Breast epithelium (tissue), 4 donors: ENCODE measurements at regions not wholly inside any gene's neighbourhood (a gene's known extent, or its start where the extent isn't known, plus 50 kb on each side); places are given as distances from the start of the nearest gene placed in this dataset.

ENCODE experiments used
- DNase-seq, 2 donors: peaks; one replicate each; pipeline ENCODE4 v3.0.0-alpha.2; 2019; ENCODE audit warnings: low spot score in 2 of 2
- H3K27ac ChIP-seq, 2 donors: fragments of 200-600 bp; sonication (generic) in 1 of 2; one replicate each; pipeline ENCODE4 v1.5.1; 2016 to 2019; ENCODE audit warnings: mild to moderate bottlenecking in 1 of 2
- H3K27me3 ChIP-seq, 2 donors: fragments of 200-600 bp; sonication (generic) in 1 of 2; one replicate each; pipeline versions ENCODE4 v1.5.1 to v1.6.0; 2017 to 2019; ENCODE audit warnings: control low read depth in 1 of 2, mild to moderate bottlenecking in 1 of 2
- H3K36me3 ChIP-seq: fragments of 200-600 bp; one replicate; pipeline ENCODE4 v1.5.1; 2019
- H3K4me1 ChIP-seq, 2 donors: fragments of 200-600 bp; sonication (generic); one replicate each; pipeline ENCODE4 v1.5.1; 2016 to 2019; ENCODE audit warnings: control low read depth in 1 of 2
- H3K4me3 ChIP-seq, 3 donors: fragments of 200-600 bp; sonication (generic); 1 replicate in 2 of 3; 2 replicates in 1 of 3; pipeline ENCODE4 v1.5.1; 2016 to 2019; ENCODE audit warnings: mild to moderate bottlenecking in 3 of 3, moderate library complexity in 2 of 3
- H3K9me3 ChIP-seq, 2 donors: fragments of 200-600 bp; sonication (generic) in 1 of 2; one replicate each; pipeline ENCODE4 v1.5.1; 2016 to 2019; ENCODE audit warnings: control low read depth in 1 of 2
- POLR2A ChIP-seq: fragments of 450-650 bp; IDR thresholded peaks from one replicate; pipeline ENCODE4 v1.6.1; 2016; ENCODE audit warnings: antibody characterized with exemption, mild to moderate bottlenecking, moderate library complexity
- POLR2AphosphoS5 ChIP-seq, 3 donors: sonication (generic); formaldehyde crosslinking; IDR thresholded peaks; one replicate each; pipeline ENCODE4 v1.6.1; 2017; ENCODE audit warnings: antibody characterized with exemption in 3 of 3
- intact Hi-C: fragments of 100-400 bp; cut with DNase I; formaldehyde crosslinking; loops from one replicate; pipeline ENCODE4 v1.15.1; 2023; ENCODE audit warnings: low total_unique reads
- TF ChIP-seq, protein P1 (sequence below), 3 donors: fragments of 450-650 bp; IDR thresholded peaks; one replicate each; pipeline ENCODE4 v1.5.1; 2016 to 2017; ENCODE audit warnings: antibody characterized with exemption in 3 of 3, mild to moderate bottlenecking in 3 of 3, moderate library complexity in 3 of 3

DNA sequence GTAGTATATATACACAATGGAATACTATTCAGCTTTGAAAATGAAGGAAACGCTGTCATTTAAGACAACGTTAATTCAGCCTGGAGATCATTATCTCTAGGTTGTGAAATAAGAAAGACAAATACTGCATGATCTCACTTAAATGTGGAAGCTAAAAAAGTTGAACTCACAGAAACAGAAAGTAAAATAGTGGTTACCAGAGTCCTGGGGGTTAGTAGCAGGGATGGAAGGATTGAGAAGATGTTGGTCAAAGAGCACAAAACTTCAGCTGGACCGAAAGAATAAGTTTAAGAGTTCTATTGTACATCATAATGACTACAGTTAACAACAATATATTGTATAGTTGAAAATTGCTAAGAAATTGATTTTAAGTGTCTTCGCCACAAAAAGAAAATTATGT lies 670.3 kb downstream of the NR4A2 start:
- Histone ChIP-seq H3K4me3 (no peak overlapping the region), H3K27ac (no peak overlapping the region), H3K4me1 (no peaks in the 10 kb centered on the region), H3K27me3 (no peaks in the 10 kb centered on the region), H3K9me3 (no peaks in the 10 kb centered on the region), H3K36me3 (no peaks in the 10 kb centered on the region)
- TF ChIP-seq, protein P1, sequence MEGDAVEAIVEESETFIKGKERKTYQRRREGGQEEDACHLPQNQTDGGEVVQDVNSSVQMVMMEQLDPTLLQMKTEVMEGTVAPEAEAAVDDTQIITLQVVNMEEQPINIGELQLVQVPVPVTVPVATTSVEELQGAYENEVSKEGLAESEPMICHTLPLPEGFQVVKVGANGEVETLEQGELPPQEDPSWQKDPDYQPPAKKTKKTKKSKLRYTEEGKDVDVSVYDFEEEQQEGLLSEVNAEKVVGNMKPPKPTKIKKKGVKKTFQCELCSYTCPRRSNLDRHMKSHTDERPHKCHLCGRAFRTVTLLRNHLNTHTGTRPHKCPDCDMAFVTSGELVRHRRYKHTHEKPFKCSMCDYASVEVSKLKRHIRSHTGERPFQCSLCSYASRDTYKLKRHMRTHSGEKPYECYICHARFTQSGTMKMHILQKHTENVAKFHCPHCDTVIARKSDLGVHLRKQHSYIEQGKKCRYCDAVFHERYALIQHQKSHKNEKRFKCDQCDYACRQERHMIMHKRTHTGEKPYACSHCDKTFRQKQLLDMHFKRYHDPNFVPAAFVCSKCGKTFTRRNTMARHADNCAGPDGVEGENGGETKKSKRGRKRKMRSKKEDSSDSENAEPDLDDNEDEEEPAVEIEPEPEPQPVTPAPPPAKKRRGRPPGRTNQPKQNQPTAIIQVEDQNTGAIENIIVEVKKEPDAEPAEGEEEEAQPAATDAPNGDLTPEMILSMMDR (IDR thresholded peaks at IDR 0.05) = no peak
- no peak for TF ChIP-seq POLR2A
- TF ChIP-seq POLR2AphosphoS5 (IDR thresholded peaks at IDR 0.05) = no peak
- intact Hi-C loops = no loop called here
- no peak for DNase-seq

DNA sequence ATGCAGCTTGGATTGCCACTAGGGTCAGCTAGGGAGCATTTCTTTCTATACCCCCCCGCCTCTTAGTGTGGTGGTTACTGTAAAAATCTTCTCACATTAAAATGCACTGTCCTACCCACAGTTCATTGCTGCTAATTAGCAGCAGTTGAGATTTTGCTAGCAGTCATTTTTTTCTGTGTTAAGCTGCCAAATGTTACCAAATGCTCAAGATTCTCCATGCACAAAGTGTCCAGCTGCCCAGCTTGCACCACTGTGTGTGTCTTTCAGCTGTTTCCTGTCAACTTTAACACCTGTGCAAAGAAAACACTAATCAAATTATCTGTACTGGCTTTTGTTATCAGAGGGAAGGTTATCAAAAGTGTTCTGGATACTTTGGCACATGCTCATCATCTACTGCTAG lies 679.3 kb downstream of the NR4A2 start:
- Histone ChIP-seq H3K27me3 (no peaks in the 10 kb centered on the region), H3K36me3 (no peaks in the 10 kb centered on the region), H3K4me3 (no peak overlapping the region), H3K4me1 (no peaks in the 10 kb centered on the region), H3K9me3 (no peaks in the 10 kb centered on the region), H3K27ac (no peak overlapping the region)
- no peak for DNase-seq
- TF ChIP-seq POLR2A (no peak), POLR2AphosphoS5 (IDR thresholded peaks at IDR 0.05) (no peak)
- TF ChIP-seq, protein P1 (IDR thresholded peaks at IDR 0.05) = no peak
- intact Hi-C loops = no loop called here

DNA sequence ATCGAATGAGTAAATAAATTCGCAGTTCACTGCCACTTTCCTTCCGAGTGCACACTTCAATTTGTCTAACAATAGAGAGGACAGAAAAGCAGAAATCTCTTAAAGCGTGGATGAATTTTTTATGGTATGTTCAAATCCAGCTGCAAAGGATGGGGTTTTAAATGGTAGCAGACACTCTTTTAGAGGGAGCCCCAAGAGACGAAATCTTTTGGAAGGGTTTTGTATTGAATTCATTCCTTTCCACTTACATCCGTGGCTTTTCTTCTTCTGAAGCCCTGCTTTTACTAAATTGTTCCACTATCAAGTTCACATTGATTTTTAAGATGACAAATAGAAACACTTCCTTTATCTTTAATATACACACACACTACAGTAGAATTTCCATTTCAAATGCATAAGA lies 680.7 kb downstream of the NR4A2 start:
- no peaks in the 10 kb centered on the region for H3K36me3 ChIP-seq
- no peaks in the 10 kb centered on the region for H3K4me1 ChIP-seq
- H3K9me3 ChIP-seq = no peaks in the 10 kb centered on the region
- no peak for DNase-seq
- intact Hi-C loops = no loop called here
- no peak overlapping the region for H3K27ac ChIP-seq
- no peak overlapping the region for H3K4me3 ChIP-seq
- no peaks in the 10 kb centered on the region for H3K27me3 ChIP-seq
- TF ChIP-seq POLR2AphosphoS5 (IDR thresholded peaks at IDR 0.05) (no peak), POLR2A (no peak)
- TF ChIP-seq, protein P1 (IDR thresholded peaks at IDR 0.05) = no peak

DNA sequence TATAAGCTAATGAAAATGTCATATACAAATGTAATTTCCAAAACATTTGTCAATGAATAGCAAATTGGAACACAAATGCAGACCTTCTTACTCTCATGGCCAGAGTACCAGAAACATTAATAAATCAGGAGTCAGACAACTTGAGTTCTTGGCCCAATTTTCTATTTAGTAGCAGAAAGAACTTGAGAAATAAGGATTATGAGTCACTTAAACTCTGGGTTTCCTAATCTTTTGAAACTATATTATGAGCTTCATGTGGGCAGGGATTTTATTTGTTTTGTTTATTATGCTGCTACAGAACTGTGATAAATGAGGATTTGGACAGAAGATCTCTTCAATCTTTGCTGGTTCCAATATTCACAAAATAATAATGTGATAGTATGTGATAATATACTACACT lies 686.7 kb downstream of the NR4A2 start:
- H3K27ac ChIP-seq = no peak overlapping the region
- no peak overlapping the region for H3K4me3 ChIP-seq
- H3K4me1 ChIP-seq = no peaks in the 10 kb centered on the region
- intact Hi-C loops = no loop called here
- TF ChIP-seq, protein P1 (IDR thresholded peaks at IDR 0.05) = no peak
- TF ChIP-seq POLR2A (no peak), POLR2AphosphoS5 (IDR thresholded peaks at IDR 0.05) (no peak)
- no peaks in the 10 kb centered on the region for H3K36me3 ChIP-seq
- H3K9me3 ChIP-seq = no peaks in the 10 kb centered on the region
- no peak for DNase-seq
- H3K27me3 ChIP-seq = no peaks in the 10 kb centered on the region

DNA sequence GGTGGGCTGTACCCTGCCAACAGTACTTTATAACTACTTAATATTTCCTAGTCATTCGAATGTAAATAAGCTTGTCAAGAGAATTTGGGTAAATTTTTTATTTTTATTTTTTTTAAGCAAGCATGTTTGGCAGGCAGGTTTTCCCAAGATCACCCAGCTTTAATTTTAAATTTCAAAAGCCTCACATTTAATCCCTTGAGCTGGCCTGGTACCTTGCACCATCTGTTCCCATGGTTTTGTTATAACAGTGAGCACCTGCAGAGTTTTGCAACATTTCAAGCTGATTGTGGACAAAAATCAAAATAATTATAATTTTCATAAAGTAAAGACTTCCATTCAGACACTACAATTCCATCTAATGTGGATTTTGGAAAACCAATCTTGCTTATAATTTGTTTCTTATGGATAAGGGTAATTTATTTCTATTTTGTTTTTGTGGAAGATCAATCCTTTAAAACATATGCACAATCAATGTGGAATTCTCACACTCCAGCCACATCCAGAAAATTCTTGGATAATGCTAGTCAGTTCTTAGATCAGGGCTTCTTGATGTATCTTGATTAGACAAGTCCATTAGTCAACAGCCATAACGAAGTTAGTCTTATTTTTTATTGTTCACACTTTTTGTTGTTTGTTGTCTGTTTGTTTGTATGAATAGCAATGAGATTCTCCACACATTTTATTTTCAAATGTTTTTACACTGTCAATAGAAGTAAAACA lies 689.3 kb downstream of the NR4A2 start:
- DNase-seq = no peak
- Histone ChIP-seq H3K9me3 (no peaks in the 10 kb centered on the region), H3K27me3 (no peaks in the 10 kb centered on the region), H3K27ac (no peak overlapping the region), H3K36me3 (no peaks in the 10 kb centered on the region), H3K4me3 (no peak overlapping the region), H3K4me1 (no peaks in the 10 kb centered on the region)
- TF ChIP-seq, protein P1 (IDR thresholded peaks at IDR 0.05) = no peak
- no peak for TF ChIP-seq POLR2A
- TF ChIP-seq POLR2AphosphoS5 (IDR thresholded peaks at IDR 0.05) = no peak
- intact Hi-C loops = no loop called here
